GM23248 (cell line): ENCODE measurements at regions not wholly inside any gene's neighbourhood (a gene's known extent, or its start where the extent isn't known, plus 50 kb on each side); places are given as distances from the start of the nearest gene placed in this dataset.

Source experiments
- DNase-seq: peaks from one replicate; pipeline ENCODE4 v3.0.0-alpha.2; 2015
- H2AFZ ChIP-seq: fragments of 200-600 bp; sonication (generic); 2 replicates; pipeline ENCODE4 v1.6.1; 2016; ENCODE audit warnings: antibody characterized with exemption
- H3F3A ChIP-seq: fragments of 200-600 bp; sonication (generic); 2 replicates; pipeline ENCODE4 v1.6.1; 2016; ENCODE audit warnings: mild to moderate bottlenecking, antibody characterized with exemption, mixed run types; ENCODE audit not compliant: insufficient read depth
- H3K27ac ChIP-seq: fragments of 200-600 bp; sonication (generic); 2 replicates; pipeline ENCODE4 v1.5.1; 2016; ENCODE audit warnings: mild to moderate bottlenecking
- H3K27me3 ChIP-seq: fragments of 200-600 bp; sonication (generic); replicated peaks from 2 replicates; pipeline ENCODE4 v1.6.1; 2016; ENCODE audit warnings: mild to moderate bottlenecking; ENCODE audit not compliant: insufficient read depth
- H3K36me3 ChIP-seq: fragments of 200-600 bp; sonication (generic); 2 replicates; pipeline ENCODE4 v1.6.1; 2016; ENCODE audit warnings: low read depth, mild to moderate bottlenecking
- H3K4me1 ChIP-seq: fragments of 200-600 bp; sonication (generic); 2 replicates; pipeline ENCODE4 v1.6.1; 2016; ENCODE audit warnings: mild to moderate bottlenecking; ENCODE audit not compliant: insufficient read depth
- H3K4me2 ChIP-seq: fragments of 200-600 bp; sonication (generic); one replicate; pipeline ENCODE4 v1.6.1; 2016; ENCODE audit warnings: mild to moderate bottlenecking; ENCODE audit not compliant: unreplicated experiment
- H3K4me3 ChIP-seq: fragments of 200-600 bp; sonication (generic); 2 replicates; pipeline ENCODE4 v1.5.1; 2016; ENCODE audit warnings: mild to moderate bottlenecking
- H3K79me2 ChIP-seq: fragments of 200-600 bp; sonication (generic); 2 replicates; pipeline ENCODE4 v1.6.1; 2016; ENCODE audit warnings: mild to moderate bottlenecking; ENCODE audit not compliant: insufficient read depth
- H3K9ac ChIP-seq: fragments of 200-600 bp; sonication (generic); 2 replicates; pipeline ENCODE4 v1.6.1; 2016; ENCODE audit warnings: mild to moderate bottlenecking
- H3K9me2 ChIP-seq: fragments of 200-600 bp; sonication (generic); 2 replicates; pipeline ENCODE4 v1.6.1; 2016; ENCODE audit warnings: mixed run types, mild to moderate bottlenecking, moderate library complexity; ENCODE audit not compliant: insufficient read depth
- H3K9me3 ChIP-seq: fragments of 200-600 bp; sonication (generic); one replicate; pipeline ENCODE4 v1.6.1; 2017; ENCODE audit warnings: low read depth
- H4K20me1 ChIP-seq: fragments of 200-600 bp; sonication (generic); 2 replicates; pipeline ENCODE4 v1.6.0; 2016; ENCODE audit not compliant: insufficient read depth
- EZH2 ChIP-seq: fragments of 200-600 bp; sonication (generic); IDR thresholded peaks from 2 replicates; pipeline ENCODE4 v1.6.1; 2018; ENCODE audit warnings: antibody characterized with exemption, mild to moderate bottlenecking; ENCODE audit not compliant: insufficient read depth, poor library complexity, severe bottlenecking
- EZH2phosphoT487 ChIP-seq: fragments of 200-600 bp; sonication (generic); IDR thresholded peaks from 2 replicates; pipeline ENCODE4 v1.6.1; 2018; ENCODE audit warnings: antibody characterized with exemption, moderate library complexity, mild to moderate bottlenecking, low read depth; ENCODE audit not compliant: insufficient read depth
- WGBS, 2 experiments: methylation state at CpG; one replicate each; pipeline ENCODE4 v1.1.6; 2015 to 2017; ENCODE audit warnings: low lambda C conversion rate in 2 of 2, low coverage in 1 of 2; ENCODE audit errors: missing lambda C conversion rate in 2 of 2; 5-methylcytosine and 5-hydroxymethylcytosine counted together
- in situ Hi-C: fragments of 300-500 bp; cut with MboI; formaldehyde crosslinking; loops from 2 replicates; pipeline ENCODE4 v1.15.0; 2020

GRCh38 chr17:63364387-63364786 lies 81.7 kb downstream of the CYB561 start:
- TF ChIP-seq EZH2phosphoT487 (no peak), EZH2 (no peak)
- DNase-seq = peak; percentile 60
- peaks cover 50% of the 10 kb centered on the region for H3K79me2 ChIP-seq
- peaks cover 66% of the 10 kb centered on the region for H3F3A ChIP-seq
- in situ Hi-C loops = no loop called here
- no peaks in the 10 kb centered on the region for H3K36me3 ChIP-seq
- H3K4me2 ChIP-seq = peak overlapping the region; percentile 2
- H3K4me1 ChIP-seq = peaks cover 65% of the 10 kb centered on the region
- no peak overlapping the region for H2AFZ ChIP-seq
- no peak overlapping the region for H3K9ac ChIP-seq
- H3K4me3 ChIP-seq = no peak overlapping the region
- peak overlapping the region; percentile 80 for H3K27ac ChIP-seq
- H3K9me3 ChIP-seq = no peaks in the 10 kb centered on the region
- no peaks in the 10 kb centered on the region for H3K27me3 ChIP-seq
- H4K20me1 ChIP-seq = no peaks in the 10 kb centered on the region
- H3K9me2 ChIP-seq = no peaks in the 10 kb centered on the region
- WGBS, 2 experiments = 27 to 28% methylated on average over 2 of the region's 2 CpGs

- in situ Hi-C loops = no loop called here
- peaks cover 65% of the 10 kb centered on the region for H3K4me1 ChIP-seq
- H2AFZ ChIP-seq = no peak overlapping the region
- H3F3A ChIP-seq = peaks cover 60% of the 10 kb centered on the region
- H3K9me3 ChIP-seq = no peaks in the 10 kb centered on the region
- DNase-seq = no peak
- no peaks in the 10 kb centered on the region for H3K36me3 ChIP-seq
- H3K27ac ChIP-seq = peak overlapping the region; percentile 80
- no peaks in the 10 kb centered on the region for H4K20me1 ChIP-seq
- H3K4me3 ChIP-seq = no peak overlapping the region
- peak overlapping the region; percentile 55; the same call in 1 of the 2 replicates for H3K9ac ChIP-seq
- H3K79me2 ChIP-seq = peaks cover 45% of the 10 kb centered on the region
- TF ChIP-seq EZH2phosphoT487 = no peak
- no peak for TF ChIP-seq EZH2
- H3K4me2 ChIP-seq = peak overlapping the region; percentile 61
- no peaks in the 10 kb centered on the region for H3K27me3 ChIP-seq
- 88 to 95% methylated on average over 6 of the region's 6 CpGs for WGBS, 2 experiments
- H3K9me2 ChIP-seq = no peaks in the 10 kb centered on the region
Measured at GRCh38 chr17:63364944-63365343, 81.2 kb downstream of the CYB561 start.

- Histone ChIP-seq H3K9me2 (no peaks in the 10 kb centered on the region), H3F3A (peaks cover 61% of the 10 kb centered on the region), H3K9me3 (no peaks in the 10 kb centered on the region), H3K27ac (peak overlapping the region; percentile 80), H2AFZ (no peak overlapping the region), H3K4me2 (peak overlapping the region; percentile 61), H3K36me3 (no peaks in the 10 kb centered on the region), H3K9ac (peak overlapping the region; percentile 55), H3K4me1 (peaks cover 69% of the 10 kb centered on the region), H4K20me1 (no peaks in the 10 kb centered on the region), H3K4me3 (peak overlapping the region; percentile 20), H3K79me2 (peaks cover 40% of the 10 kb centered on the region), H3K27me3 (no peaks in the 10 kb centered on the region)
- no peak for TF ChIP-seq EZH2
- TF ChIP-seq EZH2phosphoT487 = peak; percentile 89
- WGBS, 2 experiments = 16% methylated on average over 8 of the region's 8 CpGs
- DNase-seq = peak; percentile 75
- in situ Hi-C loops = no loop called here
Measured at GRCh38 chr17:63365366-63366240, 80.5 kb downstream of the CYB561 start.

GRCh38 chr17:63366241-63366566 lies 79.9 kb downstream of the CYB561 start:
- Histone ChIP-seq H3K27ac (peak overlapping the region; percentile 80), H3K36me3 (no peaks in the 10 kb centered on the region), H2AFZ (no peak overlapping the region), H3K4me3 (peak overlapping the region; percentile 20), H3K4me1 (peaks cover 73% of the 10 kb centered on the region), H3K4me2 (peak overlapping the region; percentile 61), H3K9me2 (no peaks in the 10 kb centered on the region), H3F3A (peaks cover 62% of the 10 kb centered on the region), H4K20me1 (no peaks in the 10 kb centered on the region), H3K27me3 (no peaks in the 10 kb centered on the region), H3K79me2 (peaks cover 36% of the 10 kb centered on the region), H3K9ac (peak overlapping the region; percentile 55), H3K9me3 (no peaks in the 10 kb centered on the region)
- DNase-seq = peak; percentile 61
- TF ChIP-seq EZH2 (no peak), EZH2phosphoT487 (no peak)
- 0 to 3% methylated on average over 1 of the region's 1 CpG for WGBS, 2 experiments
- in situ Hi-C loops = no loop called here
